ENCODE measurements at regions not wholly inside any gene's neighbourhood (a gene's known extent, or its start where the extent isn't known, plus 50 kb on each side); places are given as distances from the start of the nearest gene placed in this dataset.
"Not testable (repeated sequence)": the region's sequence is repeated elsewhere in the genome, so short reads cannot be mapped to it uniquely, and the experiment has no call there.

- Histone ChIP-seq H3K9me3 (no peaks in the 10 kb centered on the region), H3K4me1 (ENCODE audit: low read depth) (no peaks in the 10 kb centered on the region), H3K4me3 (no peak overlapping the region), H3K36me3 (ENCODE audit: low read depth) (no peaks in the 10 kb centered on the region)
- DNase-seq (no peak), ATAC-seq (no peak)
- intact Hi-C loops (cut with DNase I, micrococcal nuclease): no loop called here
- no peak for TF ChIP-seq CTCF (IDR thresholded peaks at IDR 0.05)
Measured at GRCh38 chr2:223314811-223315210, 262.8 kb downstream of the KCNE4 start.

GRCh38 chr2:223315813-223316212 lies 263.8 kb downstream of the KCNE4 start:
- TF ChIP-seq CTCF (IDR thresholded peaks at IDR 0.05): no peak
- intact Hi-C loops (cut with DNase I, micrococcal nuclease): no loop called here
- no peak for DNase-seq
- Histone ChIP-seq H3K4me1 (ENCODE audit: low read depth) (no peaks in the 10 kb centered on the region), H3K4me3 (no peak overlapping the region), H3K36me3 (ENCODE audit: low read depth) (no peaks in the 10 kb centered on the region), H3K9me3 (no peaks in the 10 kb centered on the region)
- no peak for ATAC-seq

GRCh38 chr2:223316342-223316741 lies 264.4 kb downstream of the KCNE4 start:
- intact Hi-C loops (cut with DNase I, micrococcal nuclease): no loop called here
- DNase-seq: no peak
- Histone ChIP-seq H3K4me1 (ENCODE audit: low read depth) (no peaks in the 10 kb centered on the region), H3K36me3 (ENCODE audit: low read depth) (no peaks in the 10 kb centered on the region), H3K4me3 (no peak overlapping the region), H3K9me3 (no peaks in the 10 kb centered on the region)
- no peak for TF ChIP-seq CTCF (IDR thresholded peaks at IDR 0.05)
- ATAC-seq: no peak

- Histone ChIP-seq H3K4me3 (no peak overlapping the region), H3K4me1 (ENCODE audit: low read depth) (no peaks in the 10 kb centered on the region), H3K36me3 (ENCODE audit: low read depth) (no peaks in the 10 kb centered on the region), H3K9me3 (no peaks in the 10 kb centered on the region)
- DNase-seq (no peak), ATAC-seq (no peak)
- no peak for TF ChIP-seq CTCF (IDR thresholded peaks at IDR 0.05)
- intact Hi-C loops (cut with DNase I, micrococcal nuclease): no loop called here
Measured at GRCh38 chr2:223319601-223320000, 267.6 kb downstream of the KCNE4 start.

GRCh38 chr2:223324402-223324801 lies 272.4 kb downstream of the KCNE4 start:
- Histone ChIP-seq H3K4me3 (no peak overlapping the region), H3K9me3 (no peaks in the 10 kb centered on the region), H3K4me1 (ENCODE audit: low read depth) (no peaks in the 10 kb centered on the region), H3K36me3 (ENCODE audit: low read depth) (no peaks in the 10 kb centered on the region)
- TF ChIP-seq CTCF (IDR thresholded peaks at IDR 0.05): no peak
- intact Hi-C loops (cut with DNase I, micrococcal nuclease): no loop called here
- no peak for DNase-seq
- no peak for ATAC-seq

GRCh38 chr2:223328578-223328977 lies 273.6 kb downstream of the SCG2 start:
- no peak for DNase-seq
- no peak overlapping the region for H3K4me3 ChIP-seq
- intact Hi-C loops (cut with DNase I, micrococcal nuclease): no loop called here
- TF ChIP-seq CTCF (IDR thresholded peaks at IDR 0.05): no peak
- no peaks in the 10 kb centered on the region for H3K4me1 ChIP-seq (ENCODE audit: low read depth)
- H3K9me3 ChIP-seq: no peaks in the 10 kb centered on the region
- H3K36me3 ChIP-seq (ENCODE audit: low read depth): no peaks in the 10 kb centered on the region
- no peak for ATAC-seq

GRCh38 chr2:223330747-223331146 lies 271.4 kb downstream of the SCG2 start:
- H3K36me3 ChIP-seq (ENCODE audit: low read depth); DNase-seq; intact Hi-C loops (cut with DNase I, micrococcal nuclease); H3K4me1 ChIP-seq (ENCODE audit: low read depth); H3K4me3 ChIP-seq; ATAC-seq; H3K9me3 ChIP-seq: not testable (repeated sequence)
